Neural cell (in vitro differentiated cells): ENCODE measurements at regions not wholly inside any gene's neighbourhood (a gene's known extent, or its start where the extent isn't known, plus 50 kb on each side); places are given as distances from the start of the nearest gene placed in this dataset.

Experiments
- EP300 ChIP-seq: fragments of 450-650 bp; conservative IDR thresholded peaks from 2 replicates; pipeline ENCODE4 v1.6.1; 2014; ENCODE audit warnings: antibody characterized with exemption, mild to moderate bottlenecking, moderate library complexity; ENCODE audit not compliant: poor library complexity, severe bottlenecking
- MXI1 ChIP-seq: fragments of 450-650 bp; conservative IDR thresholded peaks from 2 replicates; pipeline ENCODE4 v1.6.1; 2014; ENCODE audit warnings: antibody characterized with exemption, mild to moderate bottlenecking; ENCODE audit not compliant: poor library complexity, severe bottlenecking
- POLR2AphosphoS5 ChIP-seq: IDR thresholded peaks from 2 replicates; pipeline ENCODE4 v1.6.1; 2012
- RAD21 ChIP-seq: fragments of 450-650 bp; conservative IDR thresholded peaks from 2 replicates; pipeline ENCODE4 v1.6.1; 2014; ENCODE audit warnings: antibody characterized with exemption, mild to moderate bottlenecking, moderate library complexity
- TAF1 ChIP-seq: IDR thresholded peaks from 2 replicates; pipeline ENCODE4 v1.6.1; 2012; ENCODE audit warnings: low read depth
- TF ChIP-seq, protein P1 (sequence below): fragments of 450-650 bp; IDR thresholded peaks from 2 replicates; pipeline ENCODE4 v1.5.1; 2014; ENCODE audit warnings: antibody characterized with exemption, mild to moderate bottlenecking, moderate library complexity; ENCODE audit not compliant: poor library complexity, severe bottlenecking
- TF ChIP-seq, protein P2 (sequence below): IDR thresholded peaks from 2 replicates; pipeline ENCODE4 v1.6.1; 2012; ENCODE audit warnings: borderline replicate concordance

DNA sequence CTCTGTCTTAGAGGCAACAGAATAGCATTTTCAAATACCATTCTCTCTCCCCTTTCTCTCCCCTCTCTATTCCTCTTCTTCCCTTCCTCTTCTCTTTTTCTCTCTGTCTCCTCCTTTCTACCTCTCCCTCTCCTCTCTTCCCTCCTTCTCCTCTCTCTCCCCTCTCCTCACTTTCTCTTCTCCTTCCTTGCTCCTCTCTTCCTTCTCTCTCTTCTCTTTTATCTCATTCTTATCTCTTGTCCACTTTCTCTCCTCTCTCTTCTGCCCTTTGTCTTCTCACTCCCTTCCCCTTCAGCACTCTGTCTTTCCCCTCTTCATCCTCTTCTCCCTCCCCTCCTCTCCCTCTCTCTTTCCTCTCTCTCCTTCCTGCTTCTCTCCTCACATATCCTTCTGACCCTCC, 2265.8 kb upstream of the TENM3 start:
- no peak for TF ChIP-seq RAD21
- TF ChIP-seq, protein P1, sequence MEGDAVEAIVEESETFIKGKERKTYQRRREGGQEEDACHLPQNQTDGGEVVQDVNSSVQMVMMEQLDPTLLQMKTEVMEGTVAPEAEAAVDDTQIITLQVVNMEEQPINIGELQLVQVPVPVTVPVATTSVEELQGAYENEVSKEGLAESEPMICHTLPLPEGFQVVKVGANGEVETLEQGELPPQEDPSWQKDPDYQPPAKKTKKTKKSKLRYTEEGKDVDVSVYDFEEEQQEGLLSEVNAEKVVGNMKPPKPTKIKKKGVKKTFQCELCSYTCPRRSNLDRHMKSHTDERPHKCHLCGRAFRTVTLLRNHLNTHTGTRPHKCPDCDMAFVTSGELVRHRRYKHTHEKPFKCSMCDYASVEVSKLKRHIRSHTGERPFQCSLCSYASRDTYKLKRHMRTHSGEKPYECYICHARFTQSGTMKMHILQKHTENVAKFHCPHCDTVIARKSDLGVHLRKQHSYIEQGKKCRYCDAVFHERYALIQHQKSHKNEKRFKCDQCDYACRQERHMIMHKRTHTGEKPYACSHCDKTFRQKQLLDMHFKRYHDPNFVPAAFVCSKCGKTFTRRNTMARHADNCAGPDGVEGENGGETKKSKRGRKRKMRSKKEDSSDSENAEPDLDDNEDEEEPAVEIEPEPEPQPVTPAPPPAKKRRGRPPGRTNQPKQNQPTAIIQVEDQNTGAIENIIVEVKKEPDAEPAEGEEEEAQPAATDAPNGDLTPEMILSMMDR: no peak
- no peak for TF ChIP-seq TAF1
- TF ChIP-seq, protein P2, sequence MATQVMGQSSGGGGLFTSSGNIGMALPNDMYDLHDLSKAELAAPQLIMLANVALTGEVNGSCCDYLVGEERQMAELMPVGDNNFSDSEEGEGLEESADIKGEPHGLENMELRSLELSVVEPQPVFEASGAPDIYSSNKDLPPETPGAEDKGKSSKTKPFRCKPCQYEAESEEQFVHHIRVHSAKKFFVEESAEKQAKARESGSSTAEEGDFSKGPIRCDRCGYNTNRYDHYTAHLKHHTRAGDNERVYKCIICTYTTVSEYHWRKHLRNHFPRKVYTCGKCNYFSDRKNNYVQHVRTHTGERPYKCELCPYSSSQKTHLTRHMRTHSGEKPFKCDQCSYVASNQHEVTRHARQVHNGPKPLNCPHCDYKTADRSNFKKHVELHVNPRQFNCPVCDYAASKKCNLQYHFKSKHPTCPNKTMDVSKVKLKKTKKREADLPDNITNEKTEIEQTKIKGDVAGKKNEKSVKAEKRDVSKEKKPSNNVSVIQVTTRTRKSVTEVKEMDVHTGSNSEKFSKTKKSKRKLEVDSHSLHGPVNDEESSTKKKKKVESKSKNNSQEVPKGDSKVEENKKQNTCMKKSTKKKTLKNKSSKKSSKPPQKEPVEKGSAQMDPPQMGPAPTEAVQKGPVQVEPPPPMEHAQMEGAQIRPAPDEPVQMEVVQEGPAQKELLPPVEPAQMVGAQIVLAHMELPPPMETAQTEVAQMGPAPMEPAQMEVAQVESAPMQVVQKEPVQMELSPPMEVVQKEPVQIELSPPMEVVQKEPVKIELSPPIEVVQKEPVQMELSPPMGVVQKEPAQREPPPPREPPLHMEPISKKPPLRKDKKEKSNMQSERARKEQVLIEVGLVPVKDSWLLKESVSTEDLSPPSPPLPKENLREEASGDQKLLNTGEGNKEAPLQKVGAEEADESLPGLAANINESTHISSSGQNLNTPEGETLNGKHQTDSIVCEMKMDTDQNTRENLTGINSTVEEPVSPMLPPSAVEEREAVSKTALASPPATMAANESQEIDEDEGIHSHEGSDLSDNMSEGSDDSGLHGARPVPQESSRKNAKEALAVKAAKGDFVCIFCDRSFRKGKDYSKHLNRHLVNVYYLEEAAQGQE: no peak
- TF ChIP-seq EP300: no peak
- no peak for TF ChIP-seq MXI1
- TF ChIP-seq POLR2AphosphoS5: no peak
